Endothelial cell of umbilical vein (primary cell): ENCODE measurements at regions not wholly inside any gene's neighbourhood (a gene's known extent, or its start where the extent isn't known, plus 50 kb on each side); places are given as distances from the start of the nearest gene placed in this dataset.

Experiments used
- EZH2 ChIP-seq: IDR thresholded peaks from 2 replicates; pipeline ENCODE4 v1.6.1; 2012; ENCODE audit warnings: borderline replicate concordance, low read depth, mild to moderate bottlenecking, moderate library complexity, low read length, inconsistent platforms; ENCODE audit not compliant: severe bottlenecking
- TF ChIP-seq, protein P1 (sequence below), 2 donors: IDR thresholded peaks; 1 replicate in 1 of 2; 2 replicates in 1 of 2; pipeline ENCODE4 v1.5.1; 2011; ENCODE audit warnings: low read length in 2 of 2, mild to moderate bottlenecking in 2 of 2, moderate library complexity in 2 of 2, control low read depth in 1 of 2, inconsistent platforms in 1 of 2, low read depth in 1 of 2; ENCODE audit not compliant: insufficient read depth in 1 of 2; ENCODE audit errors: extremely low read depth in 1 of 2

GRCh38 chr11:105357764-105358163 is 218.2 kb upstream of the CARD18 start:
- TF ChIP-seq, protein P1, sequence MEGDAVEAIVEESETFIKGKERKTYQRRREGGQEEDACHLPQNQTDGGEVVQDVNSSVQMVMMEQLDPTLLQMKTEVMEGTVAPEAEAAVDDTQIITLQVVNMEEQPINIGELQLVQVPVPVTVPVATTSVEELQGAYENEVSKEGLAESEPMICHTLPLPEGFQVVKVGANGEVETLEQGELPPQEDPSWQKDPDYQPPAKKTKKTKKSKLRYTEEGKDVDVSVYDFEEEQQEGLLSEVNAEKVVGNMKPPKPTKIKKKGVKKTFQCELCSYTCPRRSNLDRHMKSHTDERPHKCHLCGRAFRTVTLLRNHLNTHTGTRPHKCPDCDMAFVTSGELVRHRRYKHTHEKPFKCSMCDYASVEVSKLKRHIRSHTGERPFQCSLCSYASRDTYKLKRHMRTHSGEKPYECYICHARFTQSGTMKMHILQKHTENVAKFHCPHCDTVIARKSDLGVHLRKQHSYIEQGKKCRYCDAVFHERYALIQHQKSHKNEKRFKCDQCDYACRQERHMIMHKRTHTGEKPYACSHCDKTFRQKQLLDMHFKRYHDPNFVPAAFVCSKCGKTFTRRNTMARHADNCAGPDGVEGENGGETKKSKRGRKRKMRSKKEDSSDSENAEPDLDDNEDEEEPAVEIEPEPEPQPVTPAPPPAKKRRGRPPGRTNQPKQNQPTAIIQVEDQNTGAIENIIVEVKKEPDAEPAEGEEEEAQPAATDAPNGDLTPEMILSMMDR (IDR thresholded peaks at IDR 0.05; ENCODE audit: extremely low read depth in 1 of 2, insufficient read depth in 1 of 2, low read depth in 1 of 2, low read length in 2 of 2) = no peak
- no peak for TF ChIP-seq EZH2
